ENCODE measurements at regions not wholly inside any gene's neighbourhood (a gene's known extent, or its start where the extent isn't known, plus 50 kb on each side); places are given as distances from the start of the nearest gene placed in this dataset.

- DNase-seq: no peak
Observed at GRCh38 chr2:65507102-65508069, 75.0 kb upstream of the SPRED2 start.

DNA sequence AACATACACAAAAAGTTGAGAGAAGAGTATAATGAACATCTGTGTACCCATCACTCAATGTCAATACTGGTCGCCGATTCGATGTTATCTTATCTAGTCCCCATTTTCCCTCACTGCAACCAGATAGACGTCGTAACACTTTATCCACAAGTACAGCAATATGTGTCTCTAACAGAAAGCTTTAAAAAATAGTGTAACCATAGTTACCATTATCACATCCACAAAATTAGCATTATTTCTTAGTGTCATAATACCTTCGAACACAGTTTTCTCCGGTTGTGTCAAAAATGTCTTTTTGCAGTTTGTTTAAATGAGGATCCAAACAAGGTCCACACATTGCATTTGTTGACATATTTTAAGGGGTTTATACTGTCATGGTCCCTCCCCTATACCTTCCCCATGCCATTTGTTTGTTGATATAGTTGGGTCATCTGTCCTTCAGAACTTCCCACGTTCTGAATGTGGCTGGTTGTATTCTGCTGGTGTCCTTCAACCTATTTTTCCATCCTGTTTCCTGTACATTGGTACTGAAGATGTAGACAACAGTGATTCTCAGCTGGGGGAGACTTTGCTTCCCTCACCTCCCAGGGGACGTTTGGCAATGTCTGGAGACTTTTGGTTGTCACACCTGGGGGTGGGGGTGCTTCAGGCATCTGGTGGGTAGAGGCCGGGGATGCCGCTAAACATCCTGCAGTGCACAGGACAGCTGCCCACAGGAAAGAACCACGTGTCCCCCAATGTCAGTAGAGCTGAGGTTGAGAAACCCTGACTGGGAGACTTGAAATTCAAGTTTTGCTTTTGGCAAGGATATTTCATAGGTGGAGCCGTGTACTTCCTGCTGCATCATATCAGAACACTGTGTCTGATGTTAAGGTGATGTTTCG lies 72.7 kb upstream of the SPRED2 start:
- no peak for DNase-seq

- no peak for DNase-seq
Observed at GRCh38 chr2:65504201-65504600, 71.8 kb upstream of the SPRED2 start.

- no peak for DNase-seq
Observed at GRCh38 chr2:65503746-65504145, 71.3 kb upstream of the SPRED2 start.

DNA sequence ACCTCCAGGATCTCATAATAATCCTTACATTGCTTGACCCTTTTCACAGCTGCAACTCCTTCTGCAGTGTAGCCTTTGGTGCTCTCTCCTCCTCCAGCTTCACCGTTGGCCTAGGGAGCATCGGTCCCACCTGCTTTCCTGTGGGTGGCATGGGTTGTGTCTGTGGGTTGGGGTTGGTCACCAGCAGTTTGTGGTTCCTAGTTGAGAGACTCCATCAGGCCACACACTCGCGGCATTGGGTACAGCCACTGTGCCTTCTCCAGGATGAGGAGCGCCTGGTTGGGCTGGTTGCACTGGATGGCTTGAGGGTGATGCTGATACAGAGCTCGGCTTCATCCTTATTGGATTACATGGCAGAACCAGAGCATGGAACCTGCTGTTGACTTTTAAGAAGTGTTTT lies 69.4 kb upstream of the SPRED2 start:
- DNase-seq: no peak

DNA sequence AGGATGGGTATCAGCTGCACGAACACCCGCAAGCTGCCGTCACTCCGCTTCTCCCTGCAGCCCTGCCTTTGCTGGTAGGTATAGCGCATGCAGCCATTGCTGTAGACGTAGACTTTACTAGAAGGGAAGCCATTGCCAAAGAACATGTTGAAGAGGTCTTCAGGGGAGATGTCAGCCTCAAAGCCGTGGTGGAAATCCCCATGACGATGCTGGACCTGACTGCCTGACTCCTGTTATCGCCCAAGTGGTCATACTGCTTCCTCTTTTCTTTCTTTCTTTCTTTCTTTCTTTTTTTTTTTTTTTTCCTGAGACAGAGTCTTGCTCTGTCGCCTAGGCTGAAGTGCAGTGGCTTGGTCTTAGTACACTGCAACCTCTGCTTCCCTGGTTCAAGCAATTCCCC lies 68.7 kb upstream of the SPRED2 start:
- DNase-seq: no peak

DNA sequence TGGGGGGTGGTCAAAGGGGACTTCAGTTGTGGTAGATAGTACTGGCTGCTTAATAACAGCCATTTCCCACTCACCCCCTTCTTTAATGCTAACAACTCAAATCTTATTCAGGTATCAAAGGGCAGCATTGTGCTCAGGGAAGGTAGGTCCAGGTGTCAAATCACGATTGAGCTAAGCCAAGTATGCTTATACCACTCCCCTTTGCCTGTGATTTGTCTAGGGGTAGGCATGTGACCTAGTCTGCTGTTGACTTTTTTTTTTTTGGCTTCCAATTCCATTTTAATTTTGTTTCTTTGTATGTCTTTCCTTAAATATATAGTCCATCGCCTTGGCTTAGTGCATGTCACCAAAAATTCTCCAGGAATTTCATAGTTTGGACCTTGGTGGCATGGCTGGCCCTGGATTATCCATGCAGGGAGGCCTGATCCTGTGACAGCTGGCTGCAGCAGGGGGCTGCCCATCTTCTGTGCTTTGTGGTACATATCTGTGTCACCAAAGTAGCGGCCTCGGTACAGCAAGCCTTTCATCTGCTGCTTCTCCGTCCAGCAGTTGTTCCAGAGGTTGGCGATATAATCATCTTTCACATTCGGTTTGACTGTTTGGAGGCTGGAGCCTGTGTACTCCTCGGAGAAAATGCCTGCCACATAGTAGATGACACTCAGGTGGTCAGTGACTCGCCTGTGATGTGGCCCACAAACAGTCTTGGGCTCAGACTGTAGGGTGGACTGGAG lies 68.1 kb upstream of the SPRED2 start:
- no peak for DNase-seq

GRCh38 chr2:65499216-65499615 lies 66.8 kb upstream of the SPRED2 start:
- DNase-seq: no peak

GRCh38 chr2:65498396-65498795 lies 66.0 kb upstream of the SPRED2 start:
- DNase-seq: no peak

DNA sequence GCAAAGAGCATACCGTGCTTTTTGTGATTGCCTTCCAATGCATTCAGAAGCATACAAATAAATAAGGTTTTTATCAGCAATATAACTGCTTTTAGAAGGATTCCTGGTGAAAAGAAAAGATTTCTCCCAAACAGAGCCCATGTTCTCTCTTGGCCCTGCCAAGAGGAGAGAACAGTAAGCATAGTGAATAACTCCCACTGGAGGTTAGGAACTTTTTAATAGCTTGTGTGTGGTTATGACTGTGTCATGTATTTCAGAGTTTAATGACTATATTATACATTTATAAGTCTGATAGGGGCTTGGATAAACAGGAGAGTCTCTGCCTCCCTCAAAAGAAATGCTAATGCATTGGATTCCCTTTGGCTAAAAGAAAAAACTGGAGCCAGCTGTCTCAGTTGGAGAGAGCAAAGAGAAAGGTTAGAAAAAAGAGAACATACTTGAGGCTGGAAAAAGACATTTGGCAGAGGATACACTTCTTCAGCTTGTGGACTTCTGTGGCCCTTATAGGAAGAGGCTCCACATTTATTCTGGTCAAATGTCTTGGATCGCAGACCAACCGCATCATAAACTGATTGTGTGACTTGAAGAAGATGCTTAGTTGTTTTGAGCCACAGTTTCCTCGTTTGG lies 63.0 kb upstream of the SPRED2 start:
- no peak for DNase-seq

DNA sequence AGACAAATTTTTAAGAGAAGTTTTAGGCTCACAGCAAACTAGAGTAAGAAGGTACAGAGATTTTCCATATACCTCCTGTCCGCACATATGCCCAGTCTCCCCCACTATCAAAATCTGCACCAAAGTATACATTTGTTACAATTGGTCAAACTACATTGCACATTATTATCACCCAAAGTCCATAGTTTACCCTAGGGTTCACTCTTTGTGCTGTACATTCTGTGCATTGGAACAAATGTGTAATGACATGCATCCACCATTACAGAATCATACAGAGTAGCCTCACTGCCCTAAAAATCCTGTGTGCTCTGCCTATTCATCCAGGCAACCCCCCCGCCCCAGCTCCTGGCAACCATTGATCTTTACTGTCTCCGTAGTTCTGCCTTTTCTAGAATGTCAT lies 61.7 kb upstream of the SPRED2 start:
- DNase-seq: no peak

GRCh38 chr2:65491381-65491905 lies 59.0 kb upstream of the SPRED2 start:
- DNase-seq: no peak

DNA sequence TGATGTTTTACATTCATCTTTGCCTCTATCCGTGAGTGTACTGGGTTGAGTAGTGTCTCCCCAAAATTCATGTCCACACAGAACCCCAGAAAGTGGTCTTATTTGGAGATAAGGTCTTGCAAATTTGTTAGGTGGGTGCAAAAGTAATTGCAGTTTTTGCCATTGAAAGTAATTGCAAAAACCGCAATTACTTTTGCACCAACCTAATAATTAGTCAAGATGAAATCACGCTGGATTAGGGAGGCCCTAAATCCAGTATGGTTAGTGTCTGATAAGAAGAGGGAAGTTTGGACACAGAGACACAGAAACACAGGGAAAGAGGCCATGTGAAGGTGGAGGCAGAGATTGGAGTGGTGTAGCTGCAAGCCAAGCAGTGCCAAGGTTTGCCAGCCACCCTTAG lies 57.8 kb upstream of the SPRED2 start:
- DNase-seq: no peak

GRCh38 chr2:65489269-65489668 lies 56.9 kb upstream of the SPRED2 start:
- DNase-seq: no peak

DNA sequence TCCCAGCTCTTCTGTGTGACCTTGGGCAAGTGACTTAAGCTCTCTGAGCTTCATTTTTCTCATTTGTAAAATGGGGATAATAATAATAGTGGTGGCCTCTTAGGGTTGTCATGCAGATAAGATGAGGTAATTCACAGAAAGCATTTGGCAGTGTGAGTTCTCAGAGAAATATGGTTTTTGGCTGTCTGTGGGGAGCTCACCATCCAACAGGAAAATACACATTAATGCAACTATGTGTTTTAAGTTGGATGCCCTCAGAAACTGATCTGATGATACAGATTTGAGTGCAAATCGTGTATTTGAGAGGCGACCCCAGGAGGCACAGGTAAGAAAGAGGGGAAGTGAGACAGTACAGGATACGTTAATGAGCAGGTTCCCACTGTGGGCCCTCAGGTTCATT lies 56.1 kb upstream of the SPRED2 start:
- no peak for DNase-seq

DNA sequence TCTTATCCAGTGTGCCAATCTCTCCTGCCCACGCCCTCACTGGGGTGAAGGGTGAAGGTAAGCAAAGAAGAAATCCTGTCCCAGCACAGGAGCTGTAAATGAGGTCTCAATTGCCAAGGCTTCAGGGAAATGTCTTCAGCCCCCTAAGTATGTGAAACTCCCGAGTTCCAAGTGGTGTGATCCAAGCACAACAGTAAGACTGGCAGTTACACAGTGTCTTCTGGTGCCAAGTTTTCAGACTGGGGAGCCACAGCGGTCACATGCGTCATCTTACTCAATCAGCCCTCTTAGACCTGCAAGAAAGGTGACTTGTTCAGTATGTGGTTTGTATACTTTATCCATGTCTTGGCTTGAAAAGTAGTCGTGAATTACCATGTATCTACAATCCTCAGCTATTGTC lies 55.0 kb upstream of the SPRED2 start:
- no peak for DNase-seq

GRCh38 chr2:65486802-65487201 lies 54.4 kb upstream of the SPRED2 start:
- DNase-seq: no peak

GRCh38 chr2:65486282-65486681 lies 53.9 kb upstream of the SPRED2 start:
- no peak for DNase-seq

DNA sequence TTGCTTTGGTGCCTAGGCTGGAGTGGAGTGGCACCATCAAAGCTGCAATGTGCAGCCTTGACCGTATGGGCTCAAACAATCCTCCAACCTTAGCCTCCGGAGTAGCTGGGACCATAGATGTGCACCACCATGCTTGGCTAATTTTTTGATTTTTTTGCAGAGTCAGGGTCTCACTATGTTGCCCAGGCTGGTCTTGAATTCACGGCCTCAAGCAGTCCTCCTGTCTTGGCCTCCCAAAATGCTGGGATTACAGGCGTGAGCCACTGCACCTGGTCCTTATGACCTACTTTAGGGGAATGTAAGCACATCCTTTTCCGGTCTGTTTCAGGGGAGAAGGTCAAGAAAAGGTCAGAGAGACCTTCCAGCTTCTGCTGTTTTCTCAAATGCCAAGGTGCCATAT lies 53.4 kb upstream of the SPRED2 start:
- no peak for DNase-seq

- no peak for DNase-seq
Observed at GRCh38 chr2:65483763-65484162, 51.4 kb upstream of the SPRED2 start.

DNA sequence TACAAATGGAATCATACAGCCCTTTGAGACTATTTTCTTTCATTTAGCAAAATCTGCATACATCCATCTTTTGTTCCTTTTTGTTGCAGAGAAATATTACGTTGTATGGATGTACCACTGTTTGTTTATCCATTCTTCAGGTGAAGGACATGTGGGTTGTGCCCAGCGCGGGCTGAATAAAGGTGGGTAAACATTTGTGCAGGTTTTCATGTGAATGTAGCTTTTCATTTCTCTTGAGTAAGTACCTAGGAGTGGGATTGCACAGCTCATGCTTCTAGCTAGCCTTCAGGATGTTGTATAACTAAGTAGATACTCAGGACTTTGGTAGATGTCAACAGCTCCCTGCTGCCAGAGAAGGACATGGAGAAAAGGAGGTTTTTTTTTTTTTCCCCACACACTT lies 50.6 kb upstream of the SPRED2 start:
- DNase-seq: no peak
